CD14-positive monocyte (primary cell): ENCODE measurements at regions not wholly inside any gene's neighbourhood (a gene's known extent, or its start where the extent isn't known, plus 50 kb on each side); places are given as distances from the start of the nearest gene placed in this dataset.
A peak's percentile ranks its signal among the peaks of the same experiment; 100 is the strongest.

Experiments
- DNase-seq, 3 donors: peaks; one replicate each; pipeline ENCODE4 v3.0.0-alpha.2; 2011 to 2022
- H2AFZ ChIP-seq: 2 replicates; pipeline ENCODE4 v1.6.0; 2012; ENCODE audit warnings: mild to moderate bottlenecking, low read depth, low read length, inconsistent platforms; ENCODE audit not compliant: insufficient read depth, poor library complexity, severe bottlenecking
- H3K27ac ChIP-seq, 2 donors: 1 replicate in 1 of 2; 2 replicates in 1 of 2; pipeline ENCODE4 v1.5.1; 2012 to 2013; ENCODE audit warnings: low read length in 2 of 2, control low read depth in 1 of 2, inconsistent platforms in 1 of 2, low read depth in 1 of 2, mild to moderate bottlenecking in 1 of 2
- H3K27me3 ChIP-seq, 2 donors: one replicate each; pipeline versions ENCODE4 v1.6.0 to v1.6.1; 2011 to 2013; ENCODE audit warnings: low read length in 2 of 2; ENCODE audit not compliant: control insufficient read depth in 2 of 2, insufficient read depth in 2 of 2
- H3K36me3 ChIP-seq, 2 donors: replicated peaks in 1 of 2; 1 replicate in 1 of 2; 2 replicates in 1 of 2; pipeline versions ENCODE4 v1.5.1 to v1.6.1; 2012 to 2013; ENCODE audit warnings: low read length in 2 of 2, control low read depth in 1 of 2, inconsistent platforms in 1 of 2, mild to moderate bottlenecking in 1 of 2; ENCODE audit not compliant: insufficient read depth in 2 of 2, control insufficient read depth in 1 of 2
- H3K4me1 ChIP-seq, 2 donors: 1 replicate in 1 of 2; 2 replicates in 1 of 2; pipeline versions ENCODE4 v1.5.1 to v1.6.1; 2012 to 2013; ENCODE audit warnings: low read length in 2 of 2, control low read depth in 1 of 2, inconsistent platforms in 1 of 2, mild to moderate bottlenecking in 1 of 2, moderate library complexity in 1 of 2; ENCODE audit not compliant: insufficient read depth in 2 of 2, control insufficient read depth in 1 of 2
- H3K4me2 ChIP-seq: replicated peaks from 2 replicates; pipeline ENCODE3; 2012; ENCODE audit warnings: low read length, moderate library complexity, mild to moderate bottlenecking; ENCODE audit not compliant: poor library complexity, severe bottlenecking; ENCODE audit errors: extremely low read depth
- H3K4me3 ChIP-seq, 3 experiments: fragments of 200-600 bp in 1 of 3; sonication (generic) in 1 of 3; replicated peaks in 1 of 3; 1 replicate in 2 of 3; 2 replicates in 1 of 3; pipeline ENCODE4 v1.5.1; 2011 to 2013; ENCODE audit warnings: low read length in 3 of 3, mild to moderate bottlenecking in 3 of 3, control low read depth in 2 of 3, low read depth in 2 of 3, inconsistent platforms in 1 of 3, moderate library complexity in 1 of 3
- H3K79me2 ChIP-seq: 2 replicates; pipeline ENCODE4 v1.6.0; 2012; ENCODE audit warnings: mild to moderate bottlenecking, control low read depth, inconsistent platforms, low read length, moderate library complexity; ENCODE audit not compliant: insufficient read depth
- H3K9ac ChIP-seq: 2 replicates; pipeline ENCODE4 v1.6.0; 2017; ENCODE audit warnings: low read length, mild to moderate bottlenecking; ENCODE audit not compliant: insufficient read depth, poor library complexity, severe bottlenecking
- H3K9me3 ChIP-seq, 2 donors: replicated peaks in 1 of 2; 1 replicate in 1 of 2; 2 replicates in 1 of 2; pipeline versions ENCODE4 v1.5.1 to v1.6.1; 2012 to 2013; ENCODE audit warnings: low read length in 2 of 2, control low read depth in 1 of 2; ENCODE audit not compliant: control insufficient read depth in 1 of 2, insufficient read depth in 1 of 2
- H4K20me1 ChIP-seq: 2 replicates; pipeline ENCODE4 v1.6.0; 2012; ENCODE audit warnings: mild to moderate bottlenecking, low read length, control low read depth, moderate library complexity; ENCODE audit not compliant: insufficient read depth
- H3K27ac Mint-ChIP-seq, 7 donors: one replicate each; pipeline ENCODE4 v1.8.0; 2020; ENCODE audit warnings: mild to moderate bottlenecking in 7 of 7, mixed read lengths in 7 of 7, moderate library complexity in 6 of 7, inconsistent platforms in 2 of 7
- H3K27me3 Mint-ChIP-seq, 3 donors: one replicate each; pipeline ENCODE4 v1.8.0; 2021 to 2022; ENCODE audit warnings: low read depth in 3 of 3, mild to moderate bottlenecking in 3 of 3, mixed read lengths in 3 of 3, moderate library complexity in 3 of 3, inconsistent platforms in 1 of 3
- H3K36me3 Mint-ChIP-seq, 2 donors: one replicate each; pipeline ENCODE4 v1.8.0; 2020; ENCODE audit warnings: mixed read lengths in 2 of 2, inconsistent platforms in 1 of 2, mild to moderate bottlenecking in 1 of 2
- H3K4me1 Mint-ChIP-seq: one replicate; pipeline ENCODE4 v1.8.0; 2020; ENCODE audit warnings: mild to moderate bottlenecking, mixed read lengths
- H3K4me3 Mint-ChIP-seq, 2 donors: one replicate each; pipeline ENCODE4 v1.8.0; 2020; ENCODE audit warnings: mild to moderate bottlenecking in 2 of 2, mixed read lengths in 2 of 2, moderate library complexity in 1 of 2
- H3K9me3 Mint-ChIP-seq, 7 donors: one replicate each; pipeline ENCODE4 v1.8.0; 2020 to 2022; ENCODE audit warnings: mixed read lengths in 7 of 7, mild to moderate bottlenecking in 6 of 7, moderate library complexity in 6 of 7, inconsistent platforms in 2 of 7
- WGBS: methylation state at CpG from one replicate; pipeline ENCODE4 v1.1.5; 2013; ENCODE audit warnings: missing lambda C conversion rate; ENCODE audit not compliant: insufficient coverage; 5-methylcytosine and 5-hydroxymethylcytosine counted together
- intact Hi-C, 2 donors: fragments of 100-400 bp; cut with micrococcal nuclease; formaldehyde crosslinking; loops; one replicate each; pipeline versions ENCODE4 v1.15.0 to v1.15.1; 2023
- TF ChIP-seq, protein P1 (sequence below): fragments of 200-600 bp; IDR thresholded peaks from one replicate; pipeline ENCODE4 v1.8.0; 2022; ENCODE audit warnings: antibody characterized with exemption, mild to moderate bottlenecking

DNA sequence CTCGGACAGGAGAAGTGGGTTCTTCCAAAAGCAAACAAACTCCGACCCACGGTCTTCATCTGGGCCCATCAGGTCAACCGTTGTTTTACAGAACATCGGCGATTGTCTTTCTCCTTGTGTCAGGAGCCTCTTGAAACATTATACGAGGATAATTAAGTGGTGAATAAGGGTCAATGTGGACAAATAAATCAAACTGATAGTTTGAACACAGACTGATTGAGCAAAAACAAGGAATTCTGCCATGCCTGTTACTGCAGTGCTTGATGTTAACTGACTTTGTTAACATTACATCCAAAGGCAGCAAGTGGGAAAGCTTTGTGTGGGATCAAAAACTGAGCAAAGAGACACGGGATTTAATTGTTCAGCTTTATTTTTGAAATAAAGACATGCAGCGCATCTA lies 101.1 kb upstream of the IFNGR1 start:
- no peak overlapping the region for H3K4me3 ChIP-seq
- no peak overlapping the region for H3K4me3 Mint-ChIP-seq

DNA sequence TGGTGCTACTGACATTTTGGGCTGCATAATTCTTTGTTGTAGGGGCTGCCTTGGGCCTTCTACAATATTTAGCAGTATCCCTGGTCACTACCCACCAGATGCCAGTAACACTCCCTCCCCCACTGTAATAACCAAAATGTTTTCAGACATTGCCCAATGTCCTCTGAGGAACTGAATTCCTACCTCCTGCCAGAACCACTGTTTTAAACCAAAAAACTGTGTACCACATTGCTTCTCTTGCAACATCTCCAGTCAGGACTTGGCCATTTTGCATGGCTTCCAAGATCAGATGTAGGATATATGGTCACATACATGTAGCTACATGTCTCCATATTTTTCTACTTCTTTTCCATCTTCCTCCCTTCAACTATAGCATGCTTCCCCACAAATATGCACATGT lies 97.4 kb upstream of the IFNGR1 start:
- no peak overlapping the region for H3K4me3 ChIP-seq
- H3K79me2 ChIP-seq = no peaks in the 10 kb centered on the region
- Mint-ChIP-seq H3K27me3 (peaks cover 0 to 4% (median under 1%) of the 10 kb centered on the region in 3 donors), H3K4me1 (peaks cover 18% of the 10 kb centered on the region), H3K4me3 (no peak overlapping the region), H3K27ac (peak overlapping the region in 1 of 7 donors; percentile 10), H3K36me3 (no peaks in the 10 kb centered on the region), H3K9me3 (no peaks in the 10 kb centered on the region)
- no peak overlapping the region for H2AFZ ChIP-seq
- no peaks in the 10 kb centered on the region for H3K27me3 ChIP-seq
- no peak overlapping the region for H3K9ac ChIP-seq
- no peak overlapping the region for H3K4me2 ChIP-seq
- TF ChIP-seq, protein P1, sequence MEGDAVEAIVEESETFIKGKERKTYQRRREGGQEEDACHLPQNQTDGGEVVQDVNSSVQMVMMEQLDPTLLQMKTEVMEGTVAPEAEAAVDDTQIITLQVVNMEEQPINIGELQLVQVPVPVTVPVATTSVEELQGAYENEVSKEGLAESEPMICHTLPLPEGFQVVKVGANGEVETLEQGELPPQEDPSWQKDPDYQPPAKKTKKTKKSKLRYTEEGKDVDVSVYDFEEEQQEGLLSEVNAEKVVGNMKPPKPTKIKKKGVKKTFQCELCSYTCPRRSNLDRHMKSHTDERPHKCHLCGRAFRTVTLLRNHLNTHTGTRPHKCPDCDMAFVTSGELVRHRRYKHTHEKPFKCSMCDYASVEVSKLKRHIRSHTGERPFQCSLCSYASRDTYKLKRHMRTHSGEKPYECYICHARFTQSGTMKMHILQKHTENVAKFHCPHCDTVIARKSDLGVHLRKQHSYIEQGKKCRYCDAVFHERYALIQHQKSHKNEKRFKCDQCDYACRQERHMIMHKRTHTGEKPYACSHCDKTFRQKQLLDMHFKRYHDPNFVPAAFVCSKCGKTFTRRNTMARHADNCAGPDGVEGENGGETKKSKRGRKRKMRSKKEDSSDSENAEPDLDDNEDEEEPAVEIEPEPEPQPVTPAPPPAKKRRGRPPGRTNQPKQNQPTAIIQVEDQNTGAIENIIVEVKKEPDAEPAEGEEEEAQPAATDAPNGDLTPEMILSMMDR = no peak
- H3K27ac ChIP-seq = no peak overlapping the region
- intact Hi-C loops = loop anchor here (10.0 kb wide), 3 partner anchors 88 to 172 kb away; no protein-coding TSS in a partner anchor
- H3K36me3 ChIP-seq = no peaks in the 10 kb centered on the region
- H3K4me1 ChIP-seq = peaks cover 19 to 21% of the 10 kb centered on the region in 2 donors
- no peak for DNase-seq
- no peaks in the 10 kb centered on the region for H4K20me1 ChIP-seq
- H3K9me3 ChIP-seq = no peaks in the 10 kb centered on the region

More for the DNA sequence above, 101.1 kb upstream of the IFNGR1 start:
- TF ChIP-seq, protein P1 = no peak
- Histone ChIP-seq H3K4me2 (no peak overlapping the region), H3K27me3 (no peaks in the 10 kb centered on the region), H3K4me1 (peaks cover 5% of the 10 kb centered on the region in 2 donors), H3K79me2 (no peaks in the 10 kb centered on the region), H3K9ac (no peak overlapping the region), H3K9me3 (no peaks in the 10 kb centered on the region), H3K36me3 (no peaks in the 10 kb centered on the region), H3K27ac (no peak overlapping the region), H4K20me1 (no peaks in the 10 kb centered on the region), H2AFZ (no peak overlapping the region)
- H3K4me1 Mint-ChIP-seq = peaks cover 7% of the 10 kb centered on the region
- peaks cover 0 to 3% (median 2%) of the 10 kb centered on the region in 3 donors for H3K27me3 Mint-ChIP-seq
- H3K27ac Mint-ChIP-seq = no peak overlapping the region
- no peaks in the 10 kb centered on the region for H3K9me3 Mint-ChIP-seq
- WGBS = 90% methylated on average over 9 of the region's 9 CpGs
- intact Hi-C loops = no loop called here
- H3K36me3 Mint-ChIP-seq = no peaks in the 10 kb centered on the region
- DNase-seq = no peak
